CD14-positive monocyte (primary cell): ENCODE measurements at regions not wholly inside any gene's neighbourhood (a gene's known extent, or its start where the extent isn't known, plus 50 kb on each side); places are given as distances from the start of the nearest gene placed in this dataset.

Experiments used
- DNase-seq, 3 donors: peaks; one replicate each; pipeline ENCODE4 v3.0.0-alpha.2; 2011 to 2022
- H2AFZ ChIP-seq: 2 replicates; pipeline ENCODE4 v1.6.0; 2012; ENCODE audit warnings: mild to moderate bottlenecking, low read depth, low read length, inconsistent platforms; ENCODE audit not compliant: insufficient read depth, poor library complexity, severe bottlenecking
- H3K27ac ChIP-seq, 2 donors: 1 replicate in 1 of 2; 2 replicates in 1 of 2; pipeline ENCODE4 v1.5.1; 2012 to 2013; ENCODE audit warnings: low read length in 2 of 2, control low read depth in 1 of 2, inconsistent platforms in 1 of 2, low read depth in 1 of 2, mild to moderate bottlenecking in 1 of 2
- H3K27me3 ChIP-seq, 2 donors: one replicate each; pipeline versions ENCODE4 v1.6.0 to v1.6.1; 2011 to 2013; ENCODE audit warnings: low read length in 2 of 2; ENCODE audit not compliant: control insufficient read depth in 2 of 2, insufficient read depth in 2 of 2
- H3K36me3 ChIP-seq, 2 donors: replicated peaks in 1 of 2; 1 replicate in 1 of 2; 2 replicates in 1 of 2; pipeline versions ENCODE4 v1.5.1 to v1.6.1; 2012 to 2013; ENCODE audit warnings: low read length in 2 of 2, control low read depth in 1 of 2, inconsistent platforms in 1 of 2, mild to moderate bottlenecking in 1 of 2; ENCODE audit not compliant: insufficient read depth in 2 of 2, control insufficient read depth in 1 of 2
- H3K4me1 ChIP-seq, 2 donors: 1 replicate in 1 of 2; 2 replicates in 1 of 2; pipeline versions ENCODE4 v1.5.1 to v1.6.1; 2012 to 2013; ENCODE audit warnings: low read length in 2 of 2, control low read depth in 1 of 2, inconsistent platforms in 1 of 2, mild to moderate bottlenecking in 1 of 2, moderate library complexity in 1 of 2; ENCODE audit not compliant: insufficient read depth in 2 of 2, control insufficient read depth in 1 of 2
- H3K4me2 ChIP-seq: replicated peaks from 2 replicates; pipeline ENCODE3; 2012; ENCODE audit warnings: low read length, moderate library complexity, mild to moderate bottlenecking; ENCODE audit not compliant: poor library complexity, severe bottlenecking; ENCODE audit errors: extremely low read depth
- H3K4me3 ChIP-seq, 3 experiments: fragments of 200-600 bp in 1 of 3; sonication (generic) in 1 of 3; replicated peaks in 1 of 3; 1 replicate in 2 of 3; 2 replicates in 1 of 3; pipeline ENCODE4 v1.5.1; 2011 to 2013; ENCODE audit warnings: low read length in 3 of 3, mild to moderate bottlenecking in 3 of 3, control low read depth in 2 of 3, low read depth in 2 of 3, inconsistent platforms in 1 of 3, moderate library complexity in 1 of 3
- H3K79me2 ChIP-seq: 2 replicates; pipeline ENCODE4 v1.6.0; 2012; ENCODE audit warnings: mild to moderate bottlenecking, control low read depth, inconsistent platforms, low read length, moderate library complexity; ENCODE audit not compliant: insufficient read depth
- H3K9ac ChIP-seq: 2 replicates; pipeline ENCODE4 v1.6.0; 2017; ENCODE audit warnings: low read length, mild to moderate bottlenecking; ENCODE audit not compliant: insufficient read depth, poor library complexity, severe bottlenecking
- H3K9me3 ChIP-seq, 2 donors: replicated peaks in 1 of 2; 1 replicate in 1 of 2; 2 replicates in 1 of 2; pipeline versions ENCODE4 v1.5.1 to v1.6.1; 2012 to 2013; ENCODE audit warnings: low read length in 2 of 2, control low read depth in 1 of 2; ENCODE audit not compliant: control insufficient read depth in 1 of 2, insufficient read depth in 1 of 2
- H4K20me1 ChIP-seq: 2 replicates; pipeline ENCODE4 v1.6.0; 2012; ENCODE audit warnings: mild to moderate bottlenecking, low read length, control low read depth, moderate library complexity; ENCODE audit not compliant: insufficient read depth
- H3K27ac Mint-ChIP-seq, 7 donors: one replicate each; pipeline ENCODE4 v1.8.0; 2020; ENCODE audit warnings: mild to moderate bottlenecking in 7 of 7, mixed read lengths in 7 of 7, moderate library complexity in 6 of 7, inconsistent platforms in 2 of 7
- H3K27me3 Mint-ChIP-seq, 3 donors: one replicate each; pipeline ENCODE4 v1.8.0; 2021 to 2022; ENCODE audit warnings: low read depth in 3 of 3, mild to moderate bottlenecking in 3 of 3, mixed read lengths in 3 of 3, moderate library complexity in 3 of 3, inconsistent platforms in 1 of 3
- H3K36me3 Mint-ChIP-seq, 2 donors: one replicate each; pipeline ENCODE4 v1.8.0; 2020; ENCODE audit warnings: mixed read lengths in 2 of 2, inconsistent platforms in 1 of 2, mild to moderate bottlenecking in 1 of 2
- H3K4me1 Mint-ChIP-seq: one replicate; pipeline ENCODE4 v1.8.0; 2020; ENCODE audit warnings: mild to moderate bottlenecking, mixed read lengths
- H3K4me3 Mint-ChIP-seq, 2 donors: one replicate each; pipeline ENCODE4 v1.8.0; 2020; ENCODE audit warnings: mild to moderate bottlenecking in 2 of 2, mixed read lengths in 2 of 2, moderate library complexity in 1 of 2
- H3K9me3 Mint-ChIP-seq, 7 donors: one replicate each; pipeline ENCODE4 v1.8.0; 2020 to 2022; ENCODE audit warnings: mixed read lengths in 7 of 7, mild to moderate bottlenecking in 6 of 7, moderate library complexity in 6 of 7, inconsistent platforms in 2 of 7
- WGBS: methylation state at CpG from one replicate; pipeline ENCODE4 v1.1.5; 2013; ENCODE audit warnings: missing lambda C conversion rate; ENCODE audit not compliant: insufficient coverage; 5-methylcytosine and 5-hydroxymethylcytosine counted together
- intact Hi-C, 2 donors: fragments of 100-400 bp; cut with micrococcal nuclease; formaldehyde crosslinking; loops; one replicate each; pipeline versions ENCODE4 v1.15.0 to v1.15.1; 2023
- TF ChIP-seq, protein P1 (sequence below): fragments of 200-600 bp; IDR thresholded peaks from one replicate; pipeline ENCODE4 v1.8.0; 2022; ENCODE audit warnings: antibody characterized with exemption, mild to moderate bottlenecking

DNA sequence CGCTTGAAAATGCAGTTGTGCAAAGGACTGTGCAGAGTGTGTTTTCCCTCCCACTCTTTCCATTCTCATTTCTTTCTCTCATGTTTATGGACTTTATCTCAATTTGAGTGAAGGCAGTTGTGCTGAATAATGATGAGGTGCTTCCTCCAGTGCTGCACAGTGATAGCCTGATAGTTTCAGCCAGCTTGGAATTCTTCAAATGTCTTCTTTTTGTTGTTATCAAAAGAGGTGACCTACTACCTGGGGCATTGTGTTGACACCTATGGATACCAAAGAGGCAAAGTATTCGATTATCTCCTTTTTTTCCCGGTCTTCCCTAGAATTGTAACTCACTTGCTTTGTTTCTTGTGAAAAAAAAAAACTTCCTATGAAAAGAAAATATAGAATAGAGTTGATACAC, 132.6 kb upstream of the ESRRG start:
- no peak overlapping the region for H2AFZ ChIP-seq
- Mint-ChIP-seq H3K27ac (no peak overlapping the region), H3K4me1 (no peaks in the 10 kb centered on the region), H3K36me3 (no peaks in the 10 kb centered on the region), H3K4me3 (no peak overlapping the region), H3K9me3 (peaks cover 0 to 4% (median 0%) of the 10 kb centered on the region in 7 donors), H3K27me3 (no peaks in the 10 kb centered on the region)
- H3K9me3 ChIP-seq, result peaks cover 0 to 5% of the 10 kb centered on the region in 2 donors
- no peaks in the 10 kb centered on the region for H3K27me3 ChIP-seq
- intact Hi-C loops, result no loop called here
- no CpG with 5 or more reads among the region's 3 CpGs for WGBS
- TF ChIP-seq, protein P1, sequence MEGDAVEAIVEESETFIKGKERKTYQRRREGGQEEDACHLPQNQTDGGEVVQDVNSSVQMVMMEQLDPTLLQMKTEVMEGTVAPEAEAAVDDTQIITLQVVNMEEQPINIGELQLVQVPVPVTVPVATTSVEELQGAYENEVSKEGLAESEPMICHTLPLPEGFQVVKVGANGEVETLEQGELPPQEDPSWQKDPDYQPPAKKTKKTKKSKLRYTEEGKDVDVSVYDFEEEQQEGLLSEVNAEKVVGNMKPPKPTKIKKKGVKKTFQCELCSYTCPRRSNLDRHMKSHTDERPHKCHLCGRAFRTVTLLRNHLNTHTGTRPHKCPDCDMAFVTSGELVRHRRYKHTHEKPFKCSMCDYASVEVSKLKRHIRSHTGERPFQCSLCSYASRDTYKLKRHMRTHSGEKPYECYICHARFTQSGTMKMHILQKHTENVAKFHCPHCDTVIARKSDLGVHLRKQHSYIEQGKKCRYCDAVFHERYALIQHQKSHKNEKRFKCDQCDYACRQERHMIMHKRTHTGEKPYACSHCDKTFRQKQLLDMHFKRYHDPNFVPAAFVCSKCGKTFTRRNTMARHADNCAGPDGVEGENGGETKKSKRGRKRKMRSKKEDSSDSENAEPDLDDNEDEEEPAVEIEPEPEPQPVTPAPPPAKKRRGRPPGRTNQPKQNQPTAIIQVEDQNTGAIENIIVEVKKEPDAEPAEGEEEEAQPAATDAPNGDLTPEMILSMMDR, result no peak
- no peaks in the 10 kb centered on the region for H3K4me1 ChIP-seq
- H3K36me3 ChIP-seq, result no peaks in the 10 kb centered on the region
- no peak overlapping the region for H3K9ac ChIP-seq
- H3K4me2 ChIP-seq, result no peak overlapping the region
- no peak overlapping the region for H3K27ac ChIP-seq
- H3K79me2 ChIP-seq, result no peaks in the 10 kb centered on the region
- no peak for DNase-seq
- no peak overlapping the region for H3K4me3 ChIP-seq
- no peaks in the 10 kb centered on the region for H4K20me1 ChIP-seq

DNA sequence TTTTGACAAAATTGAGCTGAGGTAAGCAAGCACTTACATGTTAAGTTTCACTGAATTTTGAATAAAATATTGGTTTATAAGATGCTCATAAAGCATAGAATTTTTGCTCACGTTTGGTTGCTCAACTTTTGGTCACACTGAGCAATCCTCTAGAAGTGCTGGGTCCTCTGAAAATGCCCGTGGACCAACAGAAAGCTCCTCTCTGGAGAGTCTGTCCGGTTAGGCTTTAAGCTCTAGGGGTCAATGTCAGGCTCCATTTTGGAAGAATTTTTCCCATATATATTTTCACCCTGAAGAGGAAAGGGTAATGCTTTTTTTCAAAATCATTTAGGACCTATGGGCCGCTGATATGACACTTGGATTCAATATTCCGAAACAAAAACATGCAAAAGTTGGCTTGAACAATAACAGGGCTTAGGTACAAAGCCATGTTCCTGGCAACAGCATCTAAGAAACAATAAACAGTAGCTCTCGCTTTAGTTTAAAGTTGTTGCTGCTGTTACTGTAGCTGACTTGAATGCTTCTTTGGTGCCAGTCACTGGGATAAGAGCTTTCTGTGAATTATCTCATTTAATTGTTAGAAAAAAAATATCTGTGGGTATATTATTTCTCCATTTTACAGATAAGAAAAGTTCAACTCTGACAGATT, 131.7 kb upstream of the ESRRG start:
- no peaks in the 10 kb centered on the region for H3K4me1 ChIP-seq
- no peak for DNase-seq
- H3K4me2 ChIP-seq, result no peak overlapping the region
- peaks cover 0 to 4% (median 0%) of the 10 kb centered on the region in 7 donors for H3K9me3 Mint-ChIP-seq
- 60% methylated on average over 1 of the region's 6 CpGs for WGBS
- H3K27ac Mint-ChIP-seq, result no peak overlapping the region
- H3K79me2 ChIP-seq, result no peaks in the 10 kb centered on the region
- H3K4me3 Mint-ChIP-seq, result no peak overlapping the region
- no peak overlapping the region for H3K4me3 ChIP-seq
- no peaks in the 10 kb centered on the region for H3K27me3 Mint-ChIP-seq
- TF ChIP-seq, protein P1, result no peak
- H2AFZ ChIP-seq, result no peak overlapping the region
- H3K36me3 Mint-ChIP-seq, result no peaks in the 10 kb centered on the region
- no peaks in the 10 kb centered on the region for H4K20me1 ChIP-seq
- H3K27ac ChIP-seq, result no peak overlapping the region
- no peak overlapping the region for H3K9ac ChIP-seq
- H3K27me3 ChIP-seq, result no peaks in the 10 kb centered on the region
- H3K36me3 ChIP-seq, result no peaks in the 10 kb centered on the region
- intact Hi-C loops, result no loop called here
- H3K9me3 ChIP-seq, result peaks cover 0 to 5% of the 10 kb centered on the region in 2 donors
- no peaks in the 10 kb centered on the region for H3K4me1 Mint-ChIP-seq
